ENCODE measurements at regions not wholly inside any gene's neighbourhood (a gene's known extent, or its start where the extent isn't known, plus 50 kb on each side); places are given as distances from the start of the nearest gene placed in this dataset.

GRCh38 chr7:84583331-84583730 is 388.7 kb upstream of the SEMA3A start:
- no peaks in the 10 kb centered on the region for H3K4me1 ChIP-seq
- WGBS: 54% methylated on average over 4 of the region's 4 CpGs

GRCh38 chr7:84582747-84583146 is 388.2 kb upstream of the SEMA3A start:
- H3K27me3 ChIP-seq: no peaks in the 10 kb centered on the region
- DNase-seq (ENCODE audit: low spot score in 2 of 2): no peak
- H3K9me3 ChIP-seq: no peaks in the 10 kb centered on the region
- H3K36me3 ChIP-seq: no peaks in the 10 kb centered on the region
- H3K4me3 ChIP-seq: no peak overlapping the region
- TF ChIP-seq POLR2AphosphoS5 (IDR thresholded peaks at IDR 0.05) (no peak), CTCF (IDR thresholded peaks at IDR 0.05) (no peak), EP300 (IDR thresholded peaks at IDR 0.05) (no peak), POLR2A (IDR thresholded peaks at IDR 0.05) (no peak)
- H3K4me1 ChIP-seq: no peaks in the 10 kb centered on the region
- no peak overlapping the region for H3K27ac ChIP-seq
- 84% methylated on average over 3 of the region's 3 CpGs for WGBS

More at GRCh38 chr7:84583331-84583730, 388.7 kb upstream of the SEMA3A start:
- H3K36me3 ChIP-seq: no peaks in the 10 kb centered on the region
- no peaks in the 10 kb centered on the region for H3K27me3 ChIP-seq
- no peaks in the 10 kb centered on the region for H3K9me3 ChIP-seq
- TF ChIP-seq EP300 (IDR thresholded peaks at IDR 0.05): no peak
- no peak for TF ChIP-seq CTCF (IDR thresholded peaks at IDR 0.05)
- no peak for TF ChIP-seq POLR2AphosphoS5 (IDR thresholded peaks at IDR 0.05)
- TF ChIP-seq POLR2A (IDR thresholded peaks at IDR 0.05): no peak
- DNase-seq (ENCODE audit: low spot score in 2 of 2): no peak
- H3K27ac ChIP-seq: no peak overlapping the region
- no peak overlapping the region for H3K4me3 ChIP-seq

- Histone ChIP-seq H3K36me3 (no peaks in the 10 kb centered on the region), H3K27me3 (no peaks in the 10 kb centered on the region), H3K27ac (no peak overlapping the region), H3K4me3 (no peak overlapping the region), H3K4me1 (no peaks in the 10 kb centered on the region), H3K9me3 (no peaks in the 10 kb centered on the region)
- TF ChIP-seq CTCF (IDR thresholded peaks at IDR 0.05): no peak
- no peak for TF ChIP-seq POLR2AphosphoS5 (IDR thresholded peaks at IDR 0.05)
- no peak for TF ChIP-seq POLR2A (IDR thresholded peaks at IDR 0.05)
- no peak for TF ChIP-seq EP300 (IDR thresholded peaks at IDR 0.05)
- 90% methylated on average over 3 of the region's 3 CpGs for WGBS
- DNase-seq (ENCODE audit: low spot score in 2 of 2): no peak
Measured at GRCh38 chr7:84578825-84579224, 384.2 kb upstream of the SEMA3A start.

- 46% methylated on average over 3 of the region's 3 CpGs for WGBS
- Histone ChIP-seq H3K9me3 (no peaks in the 10 kb centered on the region), H3K4me1 (no peaks in the 10 kb centered on the region), H3K27ac (no peak overlapping the region), H3K27me3 (no peaks in the 10 kb centered on the region), H3K4me3 (no peak overlapping the region), H3K36me3 (no peaks in the 10 kb centered on the region)
- TF ChIP-seq POLR2AphosphoS5 (IDR thresholded peaks at IDR 0.05) (no peak), CTCF (IDR thresholded peaks at IDR 0.05) (no peak), POLR2A (IDR thresholded peaks at IDR 0.05) (no peak), EP300 (IDR thresholded peaks at IDR 0.05) (no peak)
- no peak for DNase-seq (ENCODE audit: low spot score in 2 of 2)
Measured at GRCh38 chr7:84568781-84569180, 374.2 kb upstream of the SEMA3A start.

- Histone ChIP-seq H3K4me3 (no peak overlapping the region), H3K4me1 (no peaks in the 10 kb centered on the region), H3K27ac (no peak overlapping the region), H3K27me3 (no peaks in the 10 kb centered on the region), H3K36me3 (no peaks in the 10 kb centered on the region), H3K9me3 (no peaks in the 10 kb centered on the region)
- no peak for TF ChIP-seq POLR2A (IDR thresholded peaks at IDR 0.05)
- TF ChIP-seq POLR2AphosphoS5 (IDR thresholded peaks at IDR 0.05): no peak
- TF ChIP-seq EP300 (IDR thresholded peaks at IDR 0.05): no peak
- TF ChIP-seq CTCF (IDR thresholded peaks at IDR 0.05): no peak
- WGBS: 60% methylated on average over 2 of the region's 2 CpGs
- no peak for DNase-seq (ENCODE audit: low spot score in 2 of 2)
Measured at GRCh38 chr7:84565345-84566074, 370.9 kb upstream of the SEMA3A start.
